GM06990 (cell line): ENCODE measurements at regions not wholly inside any gene's neighbourhood (a gene's known extent, or its start where the extent isn't known, plus 50 kb on each side); places are given as distances from the start of the nearest gene placed in this dataset.

ENCODE experiments used
- DNase-seq: peaks from one replicate; pipeline ENCODE4 v3.0.0-alpha.2; 2011; ENCODE audit not compliant: insufficient read length; ENCODE audit errors: extremely low read depth
- H3K27me3 ChIP-seq: replicated peaks from 2 replicates; pipeline ENCODE4 v1.6.0; 2011; ENCODE audit warnings: low read length; ENCODE audit not compliant: control insufficient read depth, insufficient read depth
- H3K36me3 ChIP-seq: 2 replicates; pipeline ENCODE4 v1.5.1; 2011; ENCODE audit warnings: low read length; ENCODE audit not compliant: control insufficient read depth, insufficient read depth
- H3K4me3 ChIP-seq: replicated peaks from 2 replicates; pipeline ENCODE4 v1.5.1; 2011; ENCODE audit warnings: low read depth, mild to moderate bottlenecking, control low read depth, low read length
- TF ChIP-seq, protein P1 (sequence below): IDR thresholded peaks from 2 replicates; pipeline ENCODE4 v1.5.1; 2011; ENCODE audit warnings: low read length, control low read depth, mild to moderate bottlenecking, inconsistent platforms; ENCODE audit not compliant: insufficient read depth, poor library complexity, severe bottlenecking

DNA sequence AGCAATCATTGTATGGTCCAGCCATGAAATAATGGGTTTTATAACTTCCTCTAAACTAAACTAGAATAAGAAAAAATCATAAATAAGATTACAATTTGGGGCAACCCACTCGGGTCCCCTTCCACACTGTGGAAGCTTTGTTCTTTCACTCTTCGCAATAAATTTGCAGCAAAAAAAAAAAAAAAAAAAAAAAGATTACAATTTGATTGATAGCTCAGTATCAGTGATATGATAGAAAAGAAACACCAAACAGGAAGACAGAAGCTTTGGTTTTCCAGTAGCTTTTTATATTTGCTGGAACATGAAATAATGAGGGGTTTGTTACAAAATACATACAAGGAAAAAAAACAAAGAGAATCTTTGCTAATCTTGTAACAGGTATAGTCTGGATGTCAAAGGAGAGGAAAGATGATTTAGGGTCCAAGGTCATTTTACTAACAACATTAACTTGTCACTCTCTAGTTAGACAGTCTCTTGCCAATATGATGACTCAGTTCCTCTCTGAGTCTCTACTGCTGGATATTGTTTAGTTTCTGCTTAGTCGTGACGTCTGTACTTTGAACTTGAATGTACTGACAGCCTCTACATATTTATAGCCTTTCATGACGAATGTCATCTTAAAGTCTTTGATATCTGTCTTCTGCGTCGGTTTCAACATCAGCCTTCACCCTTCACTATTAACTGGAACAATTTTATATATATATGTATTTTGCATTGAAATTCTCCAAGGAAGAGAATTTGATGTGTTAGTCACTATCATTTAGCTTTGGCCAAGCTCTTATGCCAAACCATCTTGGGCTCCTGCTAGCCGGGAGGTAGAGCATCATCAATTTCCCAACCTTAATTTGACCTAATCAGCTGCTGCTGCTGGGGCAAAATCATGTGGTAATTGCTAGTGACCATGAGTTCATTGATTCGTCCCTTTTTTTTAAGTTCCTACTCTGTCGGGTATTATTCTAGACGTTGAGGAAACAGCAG lies 213.1 kb upstream of the STXBP5 start:
- Histone ChIP-seq H3K36me3 (no peaks in the 10 kb centered on the region), H3K27me3 (no peaks in the 10 kb centered on the region), H3K4me3 (no peak overlapping the region)
- TF ChIP-seq, protein P1, sequence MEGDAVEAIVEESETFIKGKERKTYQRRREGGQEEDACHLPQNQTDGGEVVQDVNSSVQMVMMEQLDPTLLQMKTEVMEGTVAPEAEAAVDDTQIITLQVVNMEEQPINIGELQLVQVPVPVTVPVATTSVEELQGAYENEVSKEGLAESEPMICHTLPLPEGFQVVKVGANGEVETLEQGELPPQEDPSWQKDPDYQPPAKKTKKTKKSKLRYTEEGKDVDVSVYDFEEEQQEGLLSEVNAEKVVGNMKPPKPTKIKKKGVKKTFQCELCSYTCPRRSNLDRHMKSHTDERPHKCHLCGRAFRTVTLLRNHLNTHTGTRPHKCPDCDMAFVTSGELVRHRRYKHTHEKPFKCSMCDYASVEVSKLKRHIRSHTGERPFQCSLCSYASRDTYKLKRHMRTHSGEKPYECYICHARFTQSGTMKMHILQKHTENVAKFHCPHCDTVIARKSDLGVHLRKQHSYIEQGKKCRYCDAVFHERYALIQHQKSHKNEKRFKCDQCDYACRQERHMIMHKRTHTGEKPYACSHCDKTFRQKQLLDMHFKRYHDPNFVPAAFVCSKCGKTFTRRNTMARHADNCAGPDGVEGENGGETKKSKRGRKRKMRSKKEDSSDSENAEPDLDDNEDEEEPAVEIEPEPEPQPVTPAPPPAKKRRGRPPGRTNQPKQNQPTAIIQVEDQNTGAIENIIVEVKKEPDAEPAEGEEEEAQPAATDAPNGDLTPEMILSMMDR = no peak
- DNase-seq = no peak

DNA sequence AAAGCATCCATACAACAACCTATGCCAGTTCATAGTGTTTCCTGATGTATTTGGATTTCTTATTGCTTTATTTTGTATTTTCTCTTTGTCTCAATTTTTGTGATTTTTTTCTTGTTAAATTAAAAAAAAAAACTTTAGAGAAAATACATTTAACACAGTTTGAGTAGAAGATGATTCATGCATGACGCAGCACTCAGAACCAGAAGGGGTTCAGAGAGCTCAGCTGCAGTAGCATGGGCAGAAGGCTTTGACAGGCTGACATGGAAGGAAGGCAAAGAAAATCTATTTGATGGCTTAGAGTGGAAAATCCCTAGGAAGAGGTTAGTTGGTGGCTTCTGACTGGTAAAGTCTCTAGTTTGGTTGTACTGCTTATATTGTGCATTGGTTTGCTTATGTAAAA lies 207.2 kb upstream of the STXBP5 start:
- TF ChIP-seq, protein P1 = no peak
- H3K4me3 ChIP-seq = no peak overlapping the region
- no peaks in the 10 kb centered on the region for H3K27me3 ChIP-seq
- no peaks in the 10 kb centered on the region for H3K36me3 ChIP-seq
- no peak for DNase-seq

DNA sequence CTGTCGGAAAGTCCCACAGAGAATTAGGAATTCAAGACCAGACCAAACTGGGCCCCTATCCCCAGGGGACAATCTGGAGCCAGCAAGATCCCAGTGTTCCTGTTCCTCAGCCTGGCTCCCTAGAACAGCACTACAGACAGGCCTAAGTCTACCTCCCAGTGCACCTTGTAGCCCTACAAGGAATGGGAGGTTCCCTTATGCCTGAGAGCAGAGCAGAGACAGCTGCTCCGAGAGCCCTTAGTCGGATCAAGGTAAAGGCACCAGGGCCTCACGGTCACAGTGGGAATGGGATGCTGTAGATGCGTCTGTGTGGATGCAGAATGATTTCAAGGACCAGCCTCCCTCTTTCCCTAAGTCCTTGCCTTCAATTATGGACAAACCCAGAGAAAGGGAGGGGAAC lies 204.5 kb upstream of the STXBP5 start:
- no peak for DNase-seq
- Histone ChIP-seq H3K4me3 (no peak overlapping the region), H3K36me3 (no peaks in the 10 kb centered on the region), H3K27me3 (no peaks in the 10 kb centered on the region)
- TF ChIP-seq, protein P1 = no peak

DNA sequence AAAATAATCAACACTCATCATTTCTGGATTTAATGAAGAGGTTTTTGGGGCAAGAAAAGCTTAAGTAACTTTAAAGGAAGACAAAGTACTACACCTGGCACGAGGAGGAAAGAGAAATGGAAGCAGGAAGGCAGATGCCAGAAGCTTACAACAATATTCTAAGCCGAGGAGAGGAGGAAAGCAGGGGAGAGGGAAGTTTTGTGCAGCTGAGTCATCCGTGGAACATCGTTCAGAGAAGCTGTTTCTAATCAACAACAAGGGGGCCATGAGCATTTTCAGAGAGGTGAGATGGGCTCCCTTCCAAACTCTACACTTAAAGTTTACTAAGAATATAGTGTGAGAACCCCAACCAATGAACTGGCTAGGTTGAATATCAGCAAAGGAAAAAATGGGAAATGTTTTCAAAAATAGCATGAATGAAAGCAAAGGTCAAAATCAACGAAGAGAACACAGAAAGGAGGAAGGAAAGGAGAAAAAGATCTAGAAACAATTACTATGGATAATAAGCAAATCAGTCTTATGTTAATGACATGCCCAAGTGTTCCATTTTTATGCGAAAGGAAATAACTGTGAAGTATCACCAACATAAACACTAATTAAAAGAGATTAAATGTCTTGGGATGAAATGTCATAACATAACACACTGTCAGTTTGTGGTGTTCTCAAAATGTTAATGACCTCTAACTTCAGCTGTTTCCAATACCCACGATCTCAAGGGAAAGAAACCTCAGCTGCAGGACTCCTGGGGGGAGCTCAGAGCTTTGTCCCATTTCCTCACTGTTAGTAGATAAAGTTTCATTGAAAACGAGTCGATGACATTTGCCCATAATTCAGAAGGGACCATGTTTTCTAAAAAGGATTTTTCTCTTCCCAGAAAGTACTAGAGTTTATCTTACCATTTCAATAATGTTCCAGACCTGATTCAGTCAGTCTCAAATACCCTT lies 203.4 kb upstream of the STXBP5 start:
- no peaks in the 10 kb centered on the region for H3K36me3 ChIP-seq
- H3K27me3 ChIP-seq = no peaks in the 10 kb centered on the region
- H3K4me3 ChIP-seq = no peak overlapping the region
- TF ChIP-seq, protein P1 = no peak
- no peak for DNase-seq

DNA sequence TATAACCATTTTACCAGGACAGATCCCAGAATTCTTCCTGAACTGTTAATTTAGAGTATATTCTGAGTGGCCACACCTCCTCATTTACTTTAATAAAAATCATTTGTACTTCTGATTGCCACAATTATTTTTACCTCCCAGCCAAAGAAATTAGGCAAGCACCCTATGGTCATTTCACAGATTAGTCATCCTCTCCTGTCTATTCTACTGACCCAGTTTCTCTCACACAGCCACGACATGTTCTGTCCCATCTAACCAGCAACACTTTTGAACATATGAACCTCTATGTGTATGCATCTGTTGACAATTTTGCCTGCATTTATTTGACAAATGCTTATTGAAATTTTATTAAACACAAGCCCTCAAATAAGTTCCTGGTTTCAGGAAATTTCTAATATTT lies 202.6 kb upstream of the STXBP5 start:
- Histone ChIP-seq H3K27me3 (no peaks in the 10 kb centered on the region), H3K4me3 (no peak overlapping the region), H3K36me3 (no peaks in the 10 kb centered on the region)
- DNase-seq = no peak
- TF ChIP-seq, protein P1 = no peak
